ENCODE measurements at regions not wholly inside any gene's neighbourhood (a gene's known extent, or its start where the extent isn't known, plus 50 kb on each side); places are given as distances from the start of the nearest gene placed in this dataset.
"Not testable (repeated sequence)": the region's sequence is repeated elsewhere in the genome, so short reads cannot be mapped to it uniquely, and the experiment has no call there.

DNA sequence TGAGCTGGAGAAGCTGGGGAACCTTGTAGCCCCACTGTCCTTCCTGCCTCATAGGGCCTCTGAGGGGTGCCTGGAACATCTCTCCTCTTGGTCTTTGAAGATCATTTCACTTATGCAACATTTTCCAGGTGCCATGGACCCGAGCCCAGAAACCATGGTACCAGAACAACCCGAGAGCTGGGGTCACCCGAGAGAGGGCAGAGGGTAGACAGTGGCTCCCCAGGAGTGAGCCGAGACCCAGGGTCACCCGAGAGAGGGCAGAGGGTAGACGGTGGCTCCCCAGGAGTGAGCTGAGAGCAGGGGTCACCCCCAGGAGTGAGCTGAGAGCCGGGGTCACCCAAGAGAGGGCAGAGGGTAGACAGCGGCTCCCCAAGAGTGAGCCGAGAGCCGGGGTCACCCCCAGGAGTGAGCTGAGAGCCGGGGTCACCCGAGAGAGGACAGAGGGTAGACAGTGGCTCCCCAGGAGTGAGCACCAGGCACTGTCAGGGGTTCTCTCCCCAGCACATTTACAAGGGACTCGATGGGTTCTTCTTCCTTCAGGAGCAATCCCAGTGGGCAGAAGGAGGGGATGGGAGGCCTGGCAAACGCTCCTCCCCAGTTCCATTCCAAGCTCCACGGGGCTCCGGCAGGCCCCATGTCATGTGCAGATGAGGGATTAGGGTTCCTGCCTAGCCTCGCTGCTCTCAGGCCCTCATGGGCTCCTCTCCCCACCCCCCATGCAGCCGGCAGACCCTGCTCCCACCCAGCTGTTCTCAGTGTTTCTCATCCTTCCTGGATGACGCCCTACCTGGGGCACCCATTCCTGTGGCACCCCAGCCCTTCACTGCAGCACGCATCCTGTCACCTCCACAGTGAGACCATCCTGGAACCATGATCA is 163.5 kb downstream of the RTP5 start:
- no peak for DNase-seq

DNA sequence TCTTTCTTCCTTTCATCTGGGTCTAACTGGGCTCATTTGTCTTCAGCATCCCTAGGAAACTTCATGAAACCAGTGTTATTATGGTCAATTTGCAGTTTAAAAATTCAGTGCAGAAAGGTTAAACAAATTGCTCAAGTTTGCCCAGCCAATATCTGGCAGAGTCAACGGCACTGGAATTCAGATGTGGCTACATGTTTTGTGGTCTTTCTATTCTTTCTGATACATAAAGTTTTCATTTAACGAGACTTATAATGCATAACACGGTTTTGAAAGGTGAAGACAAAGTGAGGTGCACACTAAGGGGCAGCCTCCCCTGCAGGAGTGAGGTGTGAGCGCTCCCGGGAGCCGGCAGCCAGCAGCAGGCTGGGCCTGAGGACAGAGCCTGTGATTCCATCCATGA is 164.6 kb downstream of the RTP5 start:
- no peak for DNase-seq

- DNase-seq, result no peak
Observed at GRCh38 chr2:242034996-242035814, 165.7 kb downstream of the RTP5 start.

GRCh38 chr2:242035858-242036652 is 166.5 kb downstream of the RTP5 start:
- DNase-seq, result no peak

- DNase-seq, result no peak
Observed at GRCh38 chr2:242036653-242036950, 167.1 kb downstream of the RTP5 start.

DNA sequence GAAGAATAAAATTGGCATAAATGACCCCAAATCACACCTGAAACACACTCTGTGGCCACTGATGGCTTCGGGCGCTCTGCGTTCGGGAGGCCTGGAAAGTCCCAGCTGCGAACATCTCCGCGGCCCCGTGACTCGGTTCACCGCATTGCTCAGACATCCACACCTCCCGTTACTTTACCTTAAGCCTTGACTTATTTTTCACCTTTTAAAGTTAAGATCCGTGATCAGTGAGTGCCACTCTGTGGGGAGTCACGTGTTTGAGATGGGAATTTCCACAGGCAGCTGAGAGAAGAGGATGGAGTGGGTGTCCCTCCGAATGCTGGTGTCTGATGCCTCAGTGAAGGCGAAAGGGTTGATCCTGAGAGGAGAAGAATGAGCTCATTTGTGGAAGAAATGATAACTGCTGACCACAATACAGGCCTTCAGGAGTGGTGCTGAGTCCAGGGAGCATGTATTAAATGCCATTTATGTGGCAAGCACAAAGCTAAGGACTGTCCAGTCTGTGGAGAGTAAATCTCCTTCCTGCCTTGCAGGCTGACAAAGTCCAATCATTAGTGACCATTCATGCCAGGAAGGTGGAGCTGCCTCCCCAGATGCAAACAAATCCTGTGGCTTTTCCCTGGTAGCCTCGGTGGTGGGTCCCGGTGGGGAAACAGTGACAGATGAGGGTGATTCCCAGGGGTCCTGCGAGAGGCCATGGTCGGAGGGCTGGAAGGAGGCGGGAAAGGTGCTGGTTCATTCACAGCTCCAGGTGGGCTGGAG is 168.8 kb downstream of the RTP5 start:
- peak in 1 of 2 experiments; percentile 25 for DNase-seq

GRCh38 chr2:242038928-242039341 is 169.4 kb downstream of the RTP5 start:
- no peak for DNase-seq

DNA sequence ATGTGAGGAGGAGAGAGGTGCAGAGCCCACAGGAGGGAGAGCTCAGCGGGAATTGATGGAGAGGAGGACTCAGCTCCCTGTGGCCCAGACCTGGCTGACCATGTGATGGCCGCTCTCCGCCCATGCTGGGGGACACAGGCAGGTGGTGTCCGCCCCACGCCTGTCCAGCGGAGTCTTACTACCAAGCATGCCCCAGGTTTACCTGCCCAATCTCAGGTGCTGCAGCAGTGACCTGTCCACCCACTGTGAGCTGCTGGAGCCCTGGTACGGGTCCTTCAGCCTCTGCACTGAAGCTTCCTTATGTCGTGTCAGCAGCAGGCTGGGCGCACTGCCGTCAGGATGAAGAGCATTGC is 170.8 kb downstream of the RTP5 start:
- no peak for DNase-seq

GRCh38 chr2:242040681-242041080 is 171.2 kb downstream of the RTP5 start:
- no peak for DNase-seq

GRCh38 chr2:242041816-242042215 is 172.3 kb downstream of the RTP5 start:
- no peak for DNase-seq

- DNase-seq, result no peak
Observed at GRCh38 chr2:242043538-242044312, 174.2 kb downstream of the RTP5 start.

- no peak for DNase-seq
Observed at GRCh38 chr2:242044313-242044590, 174.7 kb downstream of the RTP5 start.

DNA sequence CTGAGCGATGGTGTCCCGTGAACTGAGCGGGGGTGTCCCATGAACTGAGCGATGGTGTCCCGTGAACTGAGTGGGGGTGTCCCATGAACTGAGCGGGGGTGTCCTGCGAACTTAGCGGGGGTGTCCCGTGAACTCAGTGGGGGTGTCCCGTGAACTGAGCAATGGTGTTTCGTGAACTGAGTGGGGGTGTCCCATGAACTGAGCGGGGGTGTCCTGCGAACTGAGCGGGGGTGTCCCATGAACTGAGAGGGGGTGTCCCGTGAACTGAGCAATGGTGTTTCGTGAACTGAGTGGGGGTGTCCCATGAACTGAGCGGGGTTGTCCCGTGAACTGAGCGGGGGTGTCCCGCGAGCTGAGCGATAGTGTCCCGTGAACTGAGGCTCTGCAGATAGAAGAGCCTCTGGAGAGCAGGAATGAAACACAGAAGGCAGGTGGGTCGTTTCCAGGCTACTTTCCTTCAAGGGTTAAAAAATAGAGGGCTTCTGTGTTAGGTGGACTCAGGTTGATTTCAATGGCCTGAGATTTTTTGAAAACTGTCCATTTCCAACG is 176.1 kb downstream of the RTP5 start:
- not testable (repeated sequence) for DNase-seq

DNA sequence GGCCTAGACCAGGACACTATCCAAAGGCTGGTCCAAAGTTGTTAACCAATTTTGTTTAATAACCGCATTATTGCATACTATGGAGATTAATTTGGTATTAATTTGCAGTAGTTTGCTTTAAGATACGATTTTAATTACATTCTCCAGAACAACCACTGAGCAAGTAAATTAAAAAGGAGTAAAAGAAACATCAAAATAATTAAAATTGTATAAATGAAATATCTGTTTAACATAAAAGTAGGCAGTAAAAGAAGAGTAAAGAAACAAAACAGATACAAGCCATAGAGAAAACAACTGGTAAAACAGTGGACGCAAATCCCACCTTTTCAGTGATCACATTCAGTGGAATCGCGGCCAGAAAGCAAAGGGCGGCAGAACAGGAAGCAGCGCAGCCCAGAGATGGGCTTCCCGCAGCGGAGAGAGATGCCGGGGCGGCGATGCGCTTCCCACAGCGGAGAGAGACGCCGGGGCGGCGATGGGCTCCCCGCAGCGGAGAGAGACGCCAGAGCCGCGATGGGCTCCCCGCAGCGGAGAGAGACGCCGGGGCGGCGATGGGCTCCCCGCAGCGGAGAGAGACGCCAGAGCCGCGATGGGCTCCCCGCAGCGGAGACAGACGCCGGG is 176.8 kb downstream of the RTP5 start:
- no peak for DNase-seq

DNA sequence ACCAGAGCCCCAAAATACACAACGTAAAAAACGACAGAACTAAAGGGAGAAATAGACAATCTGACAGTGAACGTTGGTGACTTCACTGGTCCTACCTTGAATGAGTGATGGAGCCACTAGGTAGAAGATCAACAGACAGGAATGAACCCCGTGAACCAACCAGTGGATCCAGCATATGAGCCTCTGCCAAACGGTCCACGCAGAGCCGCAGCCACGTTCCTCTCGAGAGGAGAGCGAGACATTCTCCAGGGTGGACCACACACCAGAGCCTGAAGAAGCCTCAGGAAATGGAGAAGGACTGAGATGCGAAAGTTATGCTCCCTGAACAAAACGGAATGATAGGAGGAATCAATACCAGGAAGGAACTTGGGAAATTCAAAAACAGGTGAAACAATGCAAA is 178.4 kb downstream of the RTP5 start:
- DNase-seq, result no peak

GRCh38 chr2:242048479-242048878 is 178.9 kb downstream of the RTP5 start:
- DNase-seq, result no peak

DNA sequence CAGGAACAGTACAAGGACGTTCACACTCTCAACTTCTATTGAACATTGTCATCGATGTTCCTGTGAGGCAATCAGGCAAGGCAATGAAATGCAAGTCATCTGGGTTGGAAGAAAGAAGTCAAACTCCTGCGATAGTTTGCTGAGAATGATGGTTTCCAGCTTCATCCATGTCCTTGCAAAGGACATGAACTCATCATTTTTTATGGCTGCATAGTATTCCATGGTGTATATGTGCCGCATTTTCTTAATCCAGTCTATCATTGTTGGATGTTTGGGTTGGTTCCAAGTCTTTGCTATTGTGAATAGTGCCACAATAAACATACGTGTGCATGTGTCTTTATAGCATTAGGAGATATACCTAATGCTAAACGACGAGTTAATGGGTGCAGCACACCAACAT is 180.0 kb downstream of the RTP5 start:
- not testable (repeated sequence) for DNase-seq

- no peak for DNase-seq
Observed at GRCh38 chr2:242051463-242051862, 181.9 kb downstream of the RTP5 start.

DNA sequence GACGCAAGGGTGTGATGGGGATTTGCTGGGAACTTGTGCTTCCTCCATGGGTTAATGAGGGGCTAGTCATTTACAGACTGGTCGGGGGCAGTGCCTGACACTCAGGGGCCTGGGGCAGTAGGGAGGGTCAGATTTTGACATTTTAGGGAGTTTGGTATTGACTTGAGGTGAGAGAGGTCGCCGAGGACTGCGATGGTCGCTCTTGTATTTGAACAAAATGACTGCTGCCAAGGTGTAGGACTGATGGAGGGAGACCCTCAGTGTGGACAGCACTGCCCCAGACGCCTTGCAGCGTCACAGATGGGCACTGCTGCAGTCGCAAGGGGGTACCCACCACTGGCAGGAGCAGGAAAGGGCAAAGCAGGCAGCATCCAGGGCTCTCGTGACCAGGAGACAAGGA is 182.9 kb downstream of the RTP5 start:
- DNase-seq, result no peak

DNA sequence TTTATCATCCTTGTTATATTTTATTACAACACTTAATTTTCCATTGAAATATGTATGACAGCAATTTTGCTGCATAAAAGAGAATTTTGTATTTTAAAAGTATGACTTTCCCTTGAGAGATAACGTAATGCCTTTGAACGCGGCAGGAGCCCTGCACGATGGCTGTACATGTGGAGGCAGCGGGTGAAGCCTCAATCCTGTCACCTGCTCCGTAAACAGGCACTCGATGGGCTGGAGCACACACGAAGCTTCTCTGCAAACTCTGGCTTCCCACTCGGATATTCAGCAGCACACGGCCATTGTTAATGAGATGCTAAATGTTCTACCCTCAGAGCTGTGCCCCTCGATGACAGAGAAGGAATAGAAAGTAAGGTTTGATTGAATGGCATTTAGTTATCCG is 184.4 kb downstream of the RTP5 start:
- DNase-seq, result no peak

- DNase-seq, result no peak
Observed at GRCh38 chr2:242054406-242054805, 184.9 kb downstream of the RTP5 start.

All from stimulated activated CD4-positive, alpha-beta T cell treated with anti-CD3 and anti-CD28 coated beads, Interleukin-4, amount 100 ng/mL, for 4 hours (primary cell).